Skeletal muscle cell (primary cell): ENCODE measurements at regions not wholly inside any gene's neighbourhood (a gene's known extent, or its start where the extent isn't known, plus 50 kb on each side); places are given as distances from the start of the nearest gene placed in this dataset.

Experiments
- DNase-seq: peaks from one replicate; pipeline ENCODE4 v3.0.0-alpha.2; 2010; ENCODE audit warnings: low read depth
- H3K4me3 ChIP-seq: 2 replicates; pipeline ENCODE4 v1.5.1; 2011; ENCODE audit warnings: low read depth, mild to moderate bottlenecking, control low read depth, low read length, moderate library complexity

GRCh38 chr10:110355141-110355831 is 50.6 kb upstream of the SMNDC1 start:
- no peak for DNase-seq
- no peak overlapping the region for H3K4me3 ChIP-seq

GRCh38 chr10:110355922-110356627 is 51.4 kb upstream of the SMNDC1 start:
- no peak for DNase-seq
- H3K4me3 ChIP-seq, result no peak overlapping the region

- DNase-seq, result peak; percentile 89
- no peak overlapping the region for H3K4me3 ChIP-seq
These were observed 52.0 kb upstream of the SMNDC1 start for GRCh38 chr10:110356628-110357245.

- DNase-seq, result peak; percentile 85
- no peak overlapping the region for H3K4me3 ChIP-seq
These were observed 52.6 kb upstream of the SMNDC1 start for GRCh38 chr10:110357252-110357780.

- no peak for DNase-seq
- no peak overlapping the region for H3K4me3 ChIP-seq
These were observed 53.2 kb upstream of the SMNDC1 start for GRCh38 chr10:110357871-110358270.

GRCh38 chr10:110358278-110358677 is 53.6 kb upstream of the SMNDC1 start:
- DNase-seq, result no peak
- H3K4me3 ChIP-seq, result no peak overlapping the region

GRCh38 chr10:110358869-110359629 is 54.3 kb upstream of the SMNDC1 start:
- H3K4me3 ChIP-seq, result no peak overlapping the region
- no peak for DNase-seq

- H3K4me3 ChIP-seq, result no peak overlapping the region
- DNase-seq, result no peak
These were observed 56.2 kb upstream of the SMNDC1 start for GRCh38 chr10:110360857-110361474.

GRCh38 chr10:110361800-110362456 is 57.2 kb upstream of the SMNDC1 start:
- no peak overlapping the region for H3K4me3 ChIP-seq
- no peak for DNase-seq

- H3K4me3 ChIP-seq, result no peak overlapping the region
- no peak for DNase-seq
These were observed 59.1 kb upstream of the SMNDC1 start for GRCh38 chr10:110363572-110364411.

- no peak overlapping the region for H3K4me3 ChIP-seq
- DNase-seq, result no peak
These were observed 59.8 kb upstream of the SMNDC1 start for GRCh38 chr10:110364531-110364937.

- DNase-seq, result no peak
These were observed 60.8 kb upstream of the SMNDC1 start for GRCh38 chr10:110365356-110366143.

GRCh38 chr10:110366635-110367034 is 61.9 kb upstream of the SMNDC1 start:
- H3K4me3 ChIP-seq, result no peak overlapping the region
- DNase-seq, result no peak

More at GRCh38 chr10:110365356-110366143, 60.8 kb upstream of the SMNDC1 start:
- no peak overlapping the region for H3K4me3 ChIP-seq

- no peak overlapping the region for H3K4me3 ChIP-seq
- DNase-seq, result no peak
These were observed 63.3 kb upstream of the SMNDC1 start for GRCh38 chr10:110368002-110368401.

GRCh38 chr10:110368556-110368955 is 63.8 kb upstream of the SMNDC1 start:
- DNase-seq, result no peak
- H3K4me3 ChIP-seq, result no peak overlapping the region

GRCh38 chr10:110370006-110370405 is 65.3 kb upstream of the SMNDC1 start:
- no peak overlapping the region for H3K4me3 ChIP-seq
- no peak for DNase-seq

- no peak for DNase-seq
- H3K4me3 ChIP-seq, result no peak overlapping the region
These were observed 67.9 kb upstream of the SMNDC1 start for GRCh38 chr10:110372656-110373055.
